PC-9 (cell line): ENCODE measurements at regions not wholly inside any gene's neighbourhood (a gene's known extent, or its start where the extent isn't known, plus 50 kb on each side); places are given as distances from the start of the nearest gene placed in this dataset.
"Not testable (repeated sequence)": the region's sequence is repeated elsewhere in the genome, so short reads cannot be mapped to it uniquely, and the experiment has no call there.

Experiments used
- EZH2 ChIP-seq: fragments of 200-600 bp; sonication (generic); IDR thresholded peaks from 2 replicates; pipeline ENCODE4 v1.8.0; 2017; ENCODE audit warnings: antibody characterized with exemption, low read depth
- TF ChIP-seq, protein P1 (sequence below): fragments of 200-600 bp; sonication (generic); conservative IDR thresholded peaks from 2 replicates; pipeline ENCODE4 v1.6.1; 2017; ENCODE audit warnings: mixed run types, antibody characterized with exemption, mild to moderate bottlenecking, moderate library complexity

DNA sequence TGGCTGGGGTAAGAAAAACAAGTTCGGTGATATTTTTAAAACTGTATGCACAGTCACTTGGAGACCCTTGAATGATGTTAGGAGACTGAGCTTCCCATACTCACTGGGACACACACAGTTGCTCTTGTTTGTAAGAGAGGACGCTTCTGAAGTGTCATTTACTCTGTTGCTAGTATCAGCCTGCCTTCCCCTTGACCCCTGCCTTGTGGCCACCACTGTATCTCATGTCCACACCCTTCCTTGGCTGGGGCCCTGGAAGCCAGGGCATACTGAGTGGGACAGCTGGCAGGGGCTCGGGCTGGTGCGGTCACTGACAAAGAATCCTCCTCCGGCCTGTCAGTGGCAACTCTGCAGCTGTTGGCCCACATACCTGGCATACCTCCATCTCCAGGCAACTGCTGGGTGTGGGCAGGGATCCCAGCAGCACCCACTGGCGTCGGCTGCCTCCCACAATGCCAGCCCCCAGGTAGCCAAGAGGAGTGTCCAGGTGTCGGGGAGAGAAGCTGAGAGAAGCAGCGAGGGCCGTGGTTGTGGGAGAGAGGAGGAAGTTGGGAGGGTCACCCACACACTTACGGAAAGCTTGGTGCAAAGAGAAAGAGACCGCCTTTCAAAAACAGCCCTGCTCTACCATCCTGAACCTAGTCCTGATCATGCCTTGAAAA lies 58.2 kb upstream of the NBPF15 start:
- TF ChIP-seq, protein P1, sequence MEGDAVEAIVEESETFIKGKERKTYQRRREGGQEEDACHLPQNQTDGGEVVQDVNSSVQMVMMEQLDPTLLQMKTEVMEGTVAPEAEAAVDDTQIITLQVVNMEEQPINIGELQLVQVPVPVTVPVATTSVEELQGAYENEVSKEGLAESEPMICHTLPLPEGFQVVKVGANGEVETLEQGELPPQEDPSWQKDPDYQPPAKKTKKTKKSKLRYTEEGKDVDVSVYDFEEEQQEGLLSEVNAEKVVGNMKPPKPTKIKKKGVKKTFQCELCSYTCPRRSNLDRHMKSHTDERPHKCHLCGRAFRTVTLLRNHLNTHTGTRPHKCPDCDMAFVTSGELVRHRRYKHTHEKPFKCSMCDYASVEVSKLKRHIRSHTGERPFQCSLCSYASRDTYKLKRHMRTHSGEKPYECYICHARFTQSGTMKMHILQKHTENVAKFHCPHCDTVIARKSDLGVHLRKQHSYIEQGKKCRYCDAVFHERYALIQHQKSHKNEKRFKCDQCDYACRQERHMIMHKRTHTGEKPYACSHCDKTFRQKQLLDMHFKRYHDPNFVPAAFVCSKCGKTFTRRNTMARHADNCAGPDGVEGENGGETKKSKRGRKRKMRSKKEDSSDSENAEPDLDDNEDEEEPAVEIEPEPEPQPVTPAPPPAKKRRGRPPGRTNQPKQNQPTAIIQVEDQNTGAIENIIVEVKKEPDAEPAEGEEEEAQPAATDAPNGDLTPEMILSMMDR, result not testable (repeated sequence)
- not testable (repeated sequence) for TF ChIP-seq EZH2
